Activated T-helper 9 cell treated with anti-CD3 and anti-CD28 coated beads, Interleukin-2, amount 50 U/mL, for 16 hours (primary cell): ENCODE measurements at regions not wholly inside any gene's neighbourhood (a gene's known extent, or its start where the extent isn't known, plus 50 kb on each side); places are given as distances from the start of the nearest gene placed in this dataset.
"Not testable (repeated sequence)": the region's sequence is repeated elsewhere in the genome, so short reads cannot be mapped to it uniquely, and the experiment has no call there.

ENCODE experiments used
- DNase-seq: peaks from one replicate; pipeline ENCODE4 v3.0.0-alpha.2; 2020; ENCODE audit warnings: low read depth

GRCh38 chr13:88718781-88719180, 1047.6 kb downstream of the SLITRK5 start:
- no peak for DNase-seq

GRCh38 chr13:88726075-88726474, 1054.9 kb downstream of the SLITRK5 start:
- DNase-seq, result no peak

- DNase-seq, result not testable (repeated sequence)
Observed at GRCh38 chr13:88727236-88727635, 1056.1 kb downstream of the SLITRK5 start.

- DNase-seq, result no peak
Observed at GRCh38 chr13:88729605-88730004, 1058.4 kb downstream of the SLITRK5 start.

GRCh38 chr13:88736026-88736425, 1064.9 kb downstream of the SLITRK5 start:
- no peak for DNase-seq

GRCh38 chr13:88739195-88739594, 1068.0 kb downstream of the SLITRK5 start:
- no peak for DNase-seq

GRCh38 chr13:88744289-88744688, 1073.1 kb downstream of the SLITRK5 start:
- no peak for DNase-seq

GRCh38 chr13:88745011-88745410, 1073.8 kb downstream of the SLITRK5 start:
- DNase-seq, result no peak

GRCh38 chr13:88752041-88752440, 1080.9 kb downstream of the SLITRK5 start:
- no peak for DNase-seq

GRCh38 chr13:88754141-88754540, 1083.0 kb downstream of the SLITRK5 start:
- no peak for DNase-seq

GRCh38 chr13:88761145-88761544, 1090.0 kb downstream of the SLITRK5 start:
- no peak for DNase-seq

- DNase-seq, result no peak
Observed at GRCh38 chr13:88764103-88764502, 1092.9 kb downstream of the SLITRK5 start.

GRCh38 chr13:88800505-88800904, 1129.3 kb downstream of the SLITRK5 start:
- DNase-seq, result no peak

- DNase-seq, result no peak
Observed at GRCh38 chr13:88801361-88801760, 1130.2 kb downstream of the SLITRK5 start.

- DNase-seq, result no peak
Observed at GRCh38 chr13:88802886-88803285, 1131.7 kb downstream of the SLITRK5 start.

GRCh38 chr13:88806438-88806837, 1135.3 kb downstream of the SLITRK5 start:
- DNase-seq, result no peak

- DNase-seq, result no peak
Observed at GRCh38 chr13:88817560-88817959, 1146.4 kb downstream of the SLITRK5 start.

GRCh38 chr13:88823114-88823513, 1151.9 kb downstream of the SLITRK5 start:
- DNase-seq, result no peak

- no peak for DNase-seq
Observed at GRCh38 chr13:88824218-88824617, 1153.0 kb downstream of the SLITRK5 start.

GRCh38 chr13:88840085-88840484, 1168.9 kb downstream of the SLITRK5 start:
- DNase-seq, result no peak

GRCh38 chr13:88852293-88852692, 1181.1 kb downstream of the SLITRK5 start:
- DNase-seq, result not testable (repeated sequence)

GRCh38 chr13:88857256-88857655, 1186.1 kb downstream of the SLITRK5 start:
- no peak for DNase-seq

GRCh38 chr13:88862095-88862620, 1191.0 kb downstream of the SLITRK5 start:
- no peak for DNase-seq

GRCh38 chr13:88863116-88863515, 1191.9 kb downstream of the SLITRK5 start:
- no peak for DNase-seq

GRCh38 chr13:88866195-88866594, 1195.0 kb downstream of the SLITRK5 start:
- no peak for DNase-seq
